SK-N-SH (cell line): ENCODE measurements at regions not wholly inside any gene's neighbourhood (a gene's known extent, or its start where the extent isn't known, plus 50 kb on each side); places are given as distances from the start of the nearest gene placed in this dataset.

Experiments
- EP300 ChIP-seq, 2 experiments: IDR thresholded peaks; 2 replicates each; pipeline versions ENCODE4 v1.4.0 to v1.6.1; 2012; ENCODE audit warnings: borderline replicate concordance in 1 of 2, low read depth in 1 of 2, low read length in 1 of 2
- FOSL2 ChIP-seq: IDR thresholded peaks from 2 replicates; pipeline ENCODE4 v1.4.0; 2012; ENCODE audit warnings: low read depth, mild to moderate bottlenecking, moderate library complexity, borderline replicate concordance
- FOXJ3 ChIP-seq: sonication (generic); formaldehyde crosslinking; IDR thresholded peaks from 2 replicates; pipeline ENCODE4 v1.5.1; 2020; ENCODE audit warnings: mild to moderate bottlenecking, missing genetic modification reagents
- FOXM1 ChIP-seq: IDR thresholded peaks from 2 replicates; pipeline ENCODE4 v1.4.0; 2012; ENCODE audit warnings: low read depth, mild to moderate bottlenecking
- NFIC ChIP-seq: IDR thresholded peaks from 2 replicates; pipeline ENCODE4 v1.4.0; 2012; ENCODE audit warnings: borderline replicate concordance
- NRF1 ChIP-seq: IDR thresholded peaks from 2 replicates; pipeline ENCODE4 v1.6.1; 2012; ENCODE audit warnings: low read depth, mild to moderate bottlenecking, low read length
- POLR2AphosphoS5 ChIP-seq: IDR thresholded peaks from 2 replicates; pipeline ENCODE4 v1.6.1; 2012; ENCODE audit warnings: low read depth, low read length
- RFX5 ChIP-seq: IDR thresholded peaks from 2 replicates; pipeline ENCODE4 v1.6.1; 2012; ENCODE audit warnings: mild to moderate bottlenecking, improper control_type of control experiment, low read length
- TAF1 ChIP-seq: IDR thresholded peaks from 2 replicates; pipeline ENCODE4 v1.6.1; 2012; ENCODE audit warnings: low read depth, mild to moderate bottlenecking, low read length, moderate library complexity, borderline replicate concordance
- YY1 ChIP-seq: IDR thresholded peaks from 2 replicates; pipeline ENCODE4 v1.4.0; 2012; ENCODE audit warnings: low read depth, mild to moderate bottlenecking
- TF ChIP-seq, protein P1 (sequence below): fragments of 200-600 bp; sonication (generic); IDR thresholded peaks from 2 replicates; pipeline ENCODE4 v1.6.1; 2017; ENCODE audit warnings: antibody characterized with exemption, mild to moderate bottlenecking, moderate library complexity
- TF ChIP-seq, protein P2 (sequence below): IDR thresholded peaks from 2 replicates; pipeline ENCODE4 v1.4.0; 2012; ENCODE audit warnings: low read depth
- TF ChIP-seq, protein P3 (sequence below): fragments of 150-350 bp; IDR thresholded peaks from 2 replicates; pipeline ENCODE4 v1.6.1; 2017; ENCODE audit warnings: antibody characterized with exemption, low read length, low read depth, borderline replicate concordance
- TF ChIP-seq, protein P4 (sequence below): IDR thresholded peaks from 2 replicates; pipeline ENCODE4 v1.4.0; 2012; ENCODE audit warnings: low read depth, borderline replicate concordance

DNA sequence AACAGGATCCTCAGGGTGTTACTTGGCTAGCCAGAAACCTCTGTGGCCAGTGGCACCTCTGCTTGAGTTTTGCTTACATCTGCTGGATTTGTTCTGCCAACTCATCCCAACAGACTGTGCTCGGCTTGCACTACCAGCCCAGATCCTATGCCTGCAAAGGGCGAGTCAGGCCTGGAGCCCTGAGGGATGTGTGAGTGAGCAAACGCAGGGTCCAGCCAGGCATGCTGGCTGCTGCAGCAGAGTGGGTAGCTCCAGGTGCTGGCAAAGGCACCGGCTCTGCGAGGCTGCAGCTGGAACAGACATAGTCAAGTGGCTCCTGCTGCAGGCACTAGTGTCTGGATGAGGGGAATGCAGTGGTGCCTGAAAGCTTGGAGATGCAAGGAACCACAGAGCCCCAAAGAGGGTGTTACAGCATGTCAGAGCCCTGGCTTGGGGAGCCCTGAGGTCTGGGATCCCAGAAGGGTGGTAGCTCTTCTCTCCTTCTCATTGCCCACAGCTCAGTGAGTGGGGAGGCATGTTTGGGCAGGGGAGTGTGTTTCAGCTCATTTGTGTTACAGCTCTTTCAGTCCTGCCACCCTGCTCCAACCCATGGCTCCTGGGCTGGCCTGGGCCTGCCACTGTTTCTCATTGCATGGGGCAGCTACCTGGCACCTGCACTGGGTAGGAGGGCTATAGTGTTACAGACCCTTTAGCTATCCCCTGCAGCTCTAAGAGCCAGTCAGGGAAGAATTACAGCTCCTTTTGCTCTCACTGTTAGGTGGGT is 332.6 kb downstream of the TAF11L14 start:
- TF ChIP-seq YY1 (no peak), FOXJ3 (CRISPR knock-in tag) (no peak), EP300 (IDR thresholded peaks at IDR 0.05; ENCODE audit: borderline replicate concordance in 1 of 2, low read depth in 1 of 2, low read length in 1 of 2) (no peak), FOXM1 (no peak), FOSL2 (no peak), RFX5 (no peak), NFIC (no peak), TAF1 (no peak), POLR2AphosphoS5 (no peak), NRF1 (no peak)
- TF ChIP-seq, protein P1, sequence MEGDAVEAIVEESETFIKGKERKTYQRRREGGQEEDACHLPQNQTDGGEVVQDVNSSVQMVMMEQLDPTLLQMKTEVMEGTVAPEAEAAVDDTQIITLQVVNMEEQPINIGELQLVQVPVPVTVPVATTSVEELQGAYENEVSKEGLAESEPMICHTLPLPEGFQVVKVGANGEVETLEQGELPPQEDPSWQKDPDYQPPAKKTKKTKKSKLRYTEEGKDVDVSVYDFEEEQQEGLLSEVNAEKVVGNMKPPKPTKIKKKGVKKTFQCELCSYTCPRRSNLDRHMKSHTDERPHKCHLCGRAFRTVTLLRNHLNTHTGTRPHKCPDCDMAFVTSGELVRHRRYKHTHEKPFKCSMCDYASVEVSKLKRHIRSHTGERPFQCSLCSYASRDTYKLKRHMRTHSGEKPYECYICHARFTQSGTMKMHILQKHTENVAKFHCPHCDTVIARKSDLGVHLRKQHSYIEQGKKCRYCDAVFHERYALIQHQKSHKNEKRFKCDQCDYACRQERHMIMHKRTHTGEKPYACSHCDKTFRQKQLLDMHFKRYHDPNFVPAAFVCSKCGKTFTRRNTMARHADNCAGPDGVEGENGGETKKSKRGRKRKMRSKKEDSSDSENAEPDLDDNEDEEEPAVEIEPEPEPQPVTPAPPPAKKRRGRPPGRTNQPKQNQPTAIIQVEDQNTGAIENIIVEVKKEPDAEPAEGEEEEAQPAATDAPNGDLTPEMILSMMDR = no peak
- TF ChIP-seq, protein P2, sequence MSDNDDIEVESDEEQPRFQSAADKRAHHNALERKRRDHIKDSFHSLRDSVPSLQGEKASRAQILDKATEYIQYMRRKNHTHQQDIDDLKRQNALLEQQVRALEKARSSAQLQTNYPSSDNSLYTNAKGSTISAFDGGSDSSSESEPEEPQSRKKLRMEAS = no peak
- TF ChIP-seq, protein P3, sequence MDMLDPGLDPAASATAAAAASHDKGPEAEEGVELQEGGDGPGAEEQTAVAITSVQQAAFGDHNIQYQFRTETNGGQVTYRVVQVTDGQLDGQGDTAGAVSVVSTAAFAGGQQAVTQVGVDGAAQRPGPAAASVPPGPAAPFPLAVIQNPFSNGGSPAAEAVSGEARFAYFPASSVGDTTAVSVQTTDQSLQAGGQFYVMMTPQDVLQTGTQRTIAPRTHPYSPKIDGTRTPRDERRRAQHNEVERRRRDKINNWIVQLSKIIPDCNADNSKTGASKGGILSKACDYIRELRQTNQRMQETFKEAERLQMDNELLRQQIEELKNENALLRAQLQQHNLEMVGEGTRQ = no peak
- TF ChIP-seq, protein P4, sequence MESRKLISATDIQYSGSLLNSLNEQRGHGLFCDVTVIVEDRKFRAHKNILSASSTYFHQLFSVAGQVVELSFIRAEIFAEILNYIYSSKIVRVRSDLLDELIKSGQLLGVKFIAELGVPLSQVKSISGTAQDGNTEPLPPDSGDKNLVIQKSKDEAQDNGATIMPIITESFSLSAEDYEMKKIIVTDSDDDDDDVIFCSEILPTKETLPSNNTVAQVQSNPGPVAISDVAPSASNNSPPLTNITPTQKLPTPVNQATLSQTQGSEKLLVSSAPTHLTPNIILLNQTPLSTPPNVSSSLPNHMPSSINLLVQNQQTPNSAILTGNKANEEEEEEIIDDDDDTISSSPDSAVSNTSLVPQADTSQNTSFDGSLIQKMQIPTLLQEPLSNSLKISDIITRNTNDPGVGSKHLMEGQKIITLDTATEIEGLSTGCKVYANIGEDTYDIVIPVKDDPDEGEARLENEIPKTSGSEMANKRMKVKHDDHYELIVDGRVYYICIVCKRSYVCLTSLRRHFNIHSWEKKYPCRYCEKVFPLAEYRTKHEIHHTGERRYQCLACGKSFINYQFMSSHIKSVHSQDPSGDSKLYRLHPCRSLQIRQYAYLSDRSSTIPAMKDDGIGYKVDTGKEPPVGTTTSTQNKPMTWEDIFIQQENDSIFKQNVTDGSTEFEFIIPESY = no peak
